ENCODE measurements at regions not wholly inside any gene's neighbourhood (a gene's known extent, or its start where the extent isn't known, plus 50 kb on each side); places are given as distances from the start of the nearest gene placed in this dataset.

- DNase-seq (ENCODE audit: low read depth) = no peak
These were observed 813.3 kb downstream of the HACE1 start for GRCh38 chr6:104046426-104046825.

GRCh38 chr6:104031346-104031745 is 828.4 kb downstream of the HACE1 start:
- DNase-seq (ENCODE audit: low read depth) = no peak

- DNase-seq (ENCODE audit: low read depth) = no peak
These were observed 837.6 kb downstream of the HACE1 start for GRCh38 chr6:104022126-104022525.

GRCh38 chr6:104019075-104019753 is 840.5 kb downstream of the HACE1 start:
- no peak for DNase-seq (ENCODE audit: low read depth)

GRCh38 chr6:104017410-104018381 is 842.0 kb downstream of the HACE1 start:
- no peak for DNase-seq (ENCODE audit: low read depth)

- no peak for DNase-seq (ENCODE audit: low read depth)
These were observed 845.4 kb downstream of the HACE1 start for GRCh38 chr6:104014163-104014959.

GRCh38 chr6:104013312-104013971 is 846.3 kb downstream of the HACE1 start:
- DNase-seq (ENCODE audit: low read depth) = no peak

- no peak for DNase-seq (ENCODE audit: low read depth)
These were observed 848.8 kb downstream of the HACE1 start for GRCh38 chr6:104010897-104011296.

GRCh38 chr6:104003803-104004516 is 855.8 kb downstream of the HACE1 start:
- no peak for DNase-seq (ENCODE audit: low read depth)

- DNase-seq (ENCODE audit: low read depth) = no peak
These were observed 864.1 kb downstream of the HACE1 start for GRCh38 chr6:103995571-103995970.

GRCh38 chr6:103983860-103984259 is 875.9 kb downstream of the HACE1 start:
- no peak for DNase-seq (ENCODE audit: low read depth)

- DNase-seq (ENCODE audit: low read depth) = no peak
These were observed 876.7 kb downstream of the HACE1 start for GRCh38 chr6:103983011-103983410.

GRCh38 chr6:103982574-103982973 is 877.1 kb downstream of the HACE1 start:
- DNase-seq (ENCODE audit: low read depth) = no peak

GRCh38 chr6:103979308-103979707 is 880.4 kb downstream of the HACE1 start:
- no peak for DNase-seq (ENCODE audit: low read depth)

GRCh38 chr6:103937389-103937788 is 922.3 kb downstream of the HACE1 start:
- DNase-seq (ENCODE audit: low read depth) = no peak

GRCh38 chr6:103925317-103925716 is 934.4 kb downstream of the HACE1 start:
- no peak for DNase-seq (ENCODE audit: low read depth)

- no peak for DNase-seq (ENCODE audit: low read depth)
These were observed 949.7 kb downstream of the HACE1 start for GRCh38 chr6:103910018-103910417.

- no peak for DNase-seq (ENCODE audit: low read depth)
These were observed 950.8 kb downstream of the HACE1 start for GRCh38 chr6:103908898-103909297.

GRCh38 chr6:103895136-103895535 is 964.6 kb downstream of the HACE1 start:
- no peak for DNase-seq (ENCODE audit: low read depth)

- DNase-seq (ENCODE audit: low read depth) = no peak
These were observed 966.6 kb downstream of the HACE1 start for GRCh38 chr6:103893141-103893581.

- DNase-seq (ENCODE audit: low read depth) = no peak
These were observed 972.8 kb downstream of the HACE1 start for GRCh38 chr6:103886951-103887350.

All from fibroblast of gingiva (primary cell).